Inflammatory macrophage (primary cell): ENCODE measurements at regions not wholly inside any gene's neighbourhood (a gene's known extent, or its start where the extent isn't known, plus 50 kb on each side); places are given as distances from the start of the nearest gene placed in this dataset.

ENCODE experiments used
- DNase-seq, 2 donors: peaks; one replicate each; pipeline ENCODE4 v3.0.0-alpha.2; 2020 to 2022

GRCh38 chr2:173740639-173741038 is 224.5 kb downstream of the SP3 start:
- DNase-seq = no peak

GRCh38 chr2:173741759-173742158 is 223.4 kb downstream of the SP3 start:
- no peak for DNase-seq

- no peak for DNase-seq
Observed at GRCh38 chr2:173747035-173747434, 218.1 kb downstream of the SP3 start.

- DNase-seq = no peak
Observed at GRCh38 chr2:173749315-173749714, 215.9 kb downstream of the SP3 start.

GRCh38 chr2:173750353-173750801 is 214.8 kb downstream of the SP3 start:
- DNase-seq = no peak

GRCh38 chr2:173750831-173751230 is 214.3 kb downstream of the SP3 start:
- DNase-seq = no peak

- no peak for DNase-seq
Observed at GRCh38 chr2:173751245-173751975, 213.8 kb downstream of the SP3 start.

- DNase-seq = no peak
Observed at GRCh38 chr2:173752152-173752551, 213.0 kb downstream of the SP3 start.

GRCh38 chr2:173753441-173753840 is 211.7 kb downstream of the SP3 start:
- DNase-seq = no peak

- DNase-seq = no peak
Observed at GRCh38 chr2:173754165-173754564, 211.0 kb downstream of the SP3 start.

GRCh38 chr2:173754837-173755236 is 210.3 kb downstream of the SP3 start:
- DNase-seq = no peak

- no peak for DNase-seq
Observed at GRCh38 chr2:173755798-173756197, 209.4 kb downstream of the SP3 start.

GRCh38 chr2:173759959-173760358 is 205.2 kb downstream of the SP3 start:
- DNase-seq = no peak

GRCh38 chr2:173760553-173760952 is 204.6 kb downstream of the SP3 start:
- no peak for DNase-seq

- DNase-seq = no peak
Observed at GRCh38 chr2:173761603-173762119, 203.5 kb downstream of the SP3 start.

- no peak for DNase-seq
Observed at GRCh38 chr2:173762221-173762620, 203.0 kb downstream of the SP3 start.

GRCh38 chr2:173762864-173763263 is 202.3 kb downstream of the SP3 start:
- DNase-seq = no peak

- DNase-seq = no peak
Observed at GRCh38 chr2:173763641-173764040, 201.5 kb downstream of the SP3 start.

- DNase-seq = no peak
Observed at GRCh38 chr2:173764094-173764493, 201.1 kb downstream of the SP3 start.

- no peak for DNase-seq
Observed at GRCh38 chr2:173766537-173767289, 198.5 kb downstream of the SP3 start.

- DNase-seq = no peak
Observed at GRCh38 chr2:173770947-173771678, 194.1 kb downstream of the SP3 start.

GRCh38 chr2:173772205-173772604 is 193.0 kb downstream of the SP3 start:
- DNase-seq = no peak

GRCh38 chr2:173773076-173773475 is 192.1 kb downstream of the SP3 start:
- DNase-seq = no peak
